SK-N-MC (cell line): ENCODE measurements at regions not wholly inside any gene's neighbourhood (a gene's known extent, or its start where the extent isn't known, plus 50 kb on each side); places are given as distances from the start of the nearest gene placed in this dataset.

Source experiments
- DNase-seq: peaks from one replicate; pipeline ENCODE4 v3.0.0-alpha.2; 2011; ENCODE audit warnings: low read depth, low spot score
- H3K27ac ChIP-seq: fragments of 200-600 bp; sonication (generic); 2 replicates; pipeline ENCODE4 v1.5.1; 2016; ENCODE audit warnings: mixed run types
- H3K36me3 ChIP-seq: fragments of 200-600 bp; sonication (generic); 2 replicates; pipeline ENCODE4 v1.6.1; 2017; ENCODE audit warnings: antibody characterized with exemption, low read length, mixed read lengths; ENCODE audit not compliant: insufficient read depth
- H3K4me3 ChIP-seq: fragments of 200-600 bp; sonication (generic); 2 replicates; pipeline ENCODE4 v1.5.1; 2016
- H3K9ac ChIP-seq: fragments of 200-600 bp; sonication (generic); 2 replicates; pipeline ENCODE4 v1.8.0; 2017; ENCODE audit warnings: mixed run types, mixed read lengths; ENCODE audit not compliant: insufficient read length
- H3K9me3 ChIP-seq: fragments of 200-600 bp; sonication (generic); 2 replicates; pipeline ENCODE4 v1.6.1; 2017; ENCODE audit warnings: low read depth, mild to moderate bottlenecking, antibody characterized with exemption, low read length, moderate library complexity, mixed read lengths
- EZH2 ChIP-seq: fragments of 200-600 bp; sonication (generic); IDR thresholded peaks from one replicate; pipeline ENCODE4 v1.6.1; 2017; ENCODE audit warnings: antibody characterized with exemption
- FOXP2 ChIP-seq: optimal IDR thresholded peaks from 2 replicates; pipeline ENCODE3; 2011; ENCODE audit warnings: mild to moderate bottlenecking, moderate library complexity; ENCODE audit not compliant: insufficient read depth; ENCODE audit errors: extremely low read length, control extremely low read depth
- POLR2AphosphoS5 ChIP-seq: IDR thresholded peaks from 2 replicates; pipeline ENCODE4 v1.6.1; 2012; ENCODE audit warnings: mild to moderate bottlenecking, low read depth, low read length, borderline replicate concordance

DNA sequence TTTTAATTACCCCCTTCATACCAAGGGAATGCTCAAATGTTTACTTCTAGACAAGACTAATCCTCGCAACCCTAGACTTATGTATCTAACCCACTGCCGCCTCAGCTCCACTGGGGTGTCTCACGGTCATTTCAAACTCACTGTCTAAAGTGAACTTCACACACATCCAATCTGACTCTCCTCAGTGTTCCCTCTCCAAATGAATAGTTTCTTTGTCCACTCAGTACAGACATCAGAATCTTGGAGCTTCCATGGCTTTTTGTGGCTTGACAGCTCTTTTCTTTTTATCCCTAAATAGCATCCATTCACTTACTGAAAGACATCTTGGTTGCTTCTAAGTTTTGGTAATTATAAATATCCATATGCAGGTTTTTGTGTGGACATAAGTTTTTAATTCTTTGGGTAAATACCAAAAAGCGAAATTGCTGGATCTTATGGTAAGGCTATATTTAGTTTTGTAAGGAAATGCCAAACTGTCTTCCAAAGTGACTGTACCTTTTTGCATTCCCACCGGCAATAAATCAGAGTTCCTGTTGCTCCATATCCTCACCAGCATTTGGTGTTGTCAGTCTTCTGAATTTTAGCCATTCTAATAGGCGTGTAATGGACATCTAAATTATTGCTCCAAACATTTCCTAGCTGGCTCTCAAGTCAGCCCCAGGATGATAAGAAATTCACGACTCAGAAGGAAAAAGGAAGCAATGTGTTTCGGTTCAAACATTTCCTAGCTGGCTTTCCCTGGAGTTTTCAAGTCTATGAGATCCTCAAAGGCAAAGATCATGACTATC, 73.1 kb downstream of the DNAAF9 start:
- no peak for DNase-seq
- H3K27ac ChIP-seq = no peak overlapping the region
- no peaks in the 10 kb centered on the region for H3K36me3 ChIP-seq
- H3K9ac ChIP-seq = no peak overlapping the region
- no peaks in the 10 kb centered on the region for H3K9me3 ChIP-seq
- no peak for TF ChIP-seq FOXP2
- no peak for TF ChIP-seq EZH2
- no peak for TF ChIP-seq POLR2AphosphoS5
- H3K4me3 ChIP-seq = no peak overlapping the region

DNA sequence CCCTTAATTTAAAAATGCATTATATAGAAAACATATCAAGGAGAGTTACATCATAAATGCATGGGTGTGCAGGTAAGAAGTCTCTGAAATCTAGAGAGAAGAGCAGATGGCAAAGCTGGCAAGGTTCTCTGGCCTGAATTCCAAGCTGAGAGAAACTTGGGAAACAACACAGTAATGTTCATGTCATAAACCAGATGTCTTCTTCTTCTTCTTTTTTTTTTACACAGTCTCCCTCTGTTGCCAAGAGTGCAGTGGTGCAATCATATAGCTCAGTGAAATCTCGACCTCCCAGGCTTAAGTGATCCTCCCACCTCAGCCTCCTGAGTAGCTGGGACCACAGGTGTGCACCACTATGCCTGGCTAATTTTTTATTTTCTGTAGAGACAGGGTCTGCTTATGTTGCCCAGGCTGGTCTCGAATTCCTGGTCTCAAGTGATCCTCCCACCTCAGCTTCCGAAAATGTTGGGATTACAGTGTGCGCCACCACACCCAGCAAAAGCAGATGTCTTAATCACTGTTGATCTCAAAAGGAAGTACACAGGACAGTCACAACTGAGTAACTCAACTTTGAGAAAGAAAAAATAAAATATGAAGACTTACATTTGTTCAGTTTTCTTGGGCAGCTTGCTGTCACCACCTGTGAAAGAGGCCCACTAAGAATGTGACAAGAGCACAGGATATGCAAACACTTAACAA, 77.3 kb downstream of the DNAAF9 start:
- TF ChIP-seq EZH2 (no peak), FOXP2 (no peak), POLR2AphosphoS5 (no peak)
- no peak overlapping the region for H3K9ac ChIP-seq
- DNase-seq = no peak
- H3K27ac ChIP-seq = no peak overlapping the region
- no peaks in the 10 kb centered on the region for H3K36me3 ChIP-seq
- no peaks in the 10 kb centered on the region for H3K9me3 ChIP-seq
- no peak overlapping the region for H3K4me3 ChIP-seq

DNA sequence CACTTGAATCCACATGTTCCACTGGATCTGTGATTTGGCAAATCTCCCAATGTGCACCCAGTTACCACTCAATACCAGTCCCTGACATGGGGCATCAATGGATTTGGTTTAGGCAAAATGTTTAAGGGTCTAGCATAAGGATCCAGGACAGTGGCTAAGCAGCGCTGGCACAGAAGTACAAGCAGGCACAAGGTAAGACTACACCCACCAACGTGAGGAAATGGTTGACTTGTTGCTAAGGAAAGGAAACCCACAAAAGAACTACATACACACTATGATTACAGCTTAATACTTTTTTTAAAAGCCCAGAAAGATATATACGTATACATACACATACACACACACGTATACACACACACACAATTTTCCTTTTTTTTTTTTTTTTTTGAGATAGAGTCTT, 79.0 kb downstream of the DNAAF9 start:
- TF ChIP-seq EZH2 (no peak), POLR2AphosphoS5 (no peak), FOXP2 (no peak)

DNA sequence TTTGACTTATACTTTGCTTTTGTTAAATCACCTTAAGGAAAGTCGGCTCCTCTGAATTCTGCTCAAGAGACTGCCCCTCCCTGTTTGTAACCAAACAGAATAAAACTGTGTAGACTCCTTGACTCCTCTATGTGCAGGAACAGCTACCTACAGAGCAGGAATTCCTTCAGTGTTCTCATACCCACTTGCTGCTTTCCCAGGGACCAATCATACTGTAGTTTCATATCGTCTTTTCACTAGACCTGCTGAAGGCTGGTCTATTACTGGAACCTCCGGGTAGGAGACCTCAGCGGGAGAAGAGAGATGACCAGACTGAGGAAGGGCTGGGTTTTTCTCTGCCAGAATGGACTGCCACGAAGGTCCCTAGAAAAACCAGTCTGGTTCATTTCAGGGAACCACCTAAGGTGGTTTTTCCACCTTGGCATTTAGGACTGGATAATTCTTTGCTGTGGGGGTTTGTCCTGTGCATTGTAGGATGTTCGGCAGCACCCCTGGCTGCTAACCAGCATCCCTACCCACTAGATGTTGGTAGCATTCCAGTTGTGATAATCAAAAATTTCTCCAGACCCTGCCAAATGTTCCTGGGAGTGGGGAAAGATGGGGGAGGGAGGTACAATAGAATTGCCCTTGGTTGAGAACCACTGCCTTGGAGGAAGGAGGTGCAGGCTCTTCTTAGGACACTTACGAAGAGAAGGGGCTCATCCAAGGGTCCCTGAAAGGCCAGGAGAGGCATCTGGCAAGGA, 80.5 kb downstream of the DNAAF9 start:
- Histone ChIP-seq H3K4me3 (no peak overlapping the region), H3K9me3 (no peaks in the 10 kb centered on the region)

More for the DNA sequence above, 79.0 kb downstream of the DNAAF9 start:
- no peaks in the 10 kb centered on the region for H3K36me3 ChIP-seq
- H3K9ac ChIP-seq = no peak overlapping the region
- H3K9me3 ChIP-seq = no peaks in the 10 kb centered on the region
- DNase-seq = no peak
- no peak overlapping the region for H3K27ac ChIP-seq
- H3K4me3 ChIP-seq = no peak overlapping the region

DNA sequence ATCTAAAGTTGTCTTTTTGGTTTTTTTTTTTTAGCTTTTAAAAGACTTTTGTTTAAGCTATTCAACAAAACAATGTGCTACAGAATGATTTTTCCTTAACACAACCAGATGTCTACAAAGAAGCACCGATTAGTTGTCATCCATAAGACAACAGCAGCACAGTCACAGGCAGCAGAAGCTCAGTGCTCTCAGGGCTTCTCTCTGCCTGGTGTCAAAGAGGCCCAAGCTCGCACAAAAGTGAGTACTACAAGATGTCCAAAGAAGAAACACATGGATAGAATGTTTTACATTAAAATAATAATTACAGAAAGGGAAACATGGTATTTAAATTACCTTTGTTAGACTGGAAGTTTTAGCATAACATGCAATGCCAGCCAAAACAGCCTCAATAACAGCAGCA, 81.6 kb downstream of the DNAAF9 start:
- Histone ChIP-seq H3K4me3 (no peak overlapping the region), H3K36me3 (no peaks in the 10 kb centered on the region)
- TF ChIP-seq POLR2AphosphoS5 (no peak), FOXP2 (no peak), EZH2 (no peak)

More for the DNA sequence above, 80.5 kb downstream of the DNAAF9 start:
- no peak for TF ChIP-seq EZH2
- no peak for TF ChIP-seq POLR2AphosphoS5
- no peak for TF ChIP-seq FOXP2
- Histone ChIP-seq H3K9ac (no peak overlapping the region), H3K36me3 (no peaks in the 10 kb centered on the region), H3K27ac (no peak overlapping the region)
- no peak for DNase-seq

DNA sequence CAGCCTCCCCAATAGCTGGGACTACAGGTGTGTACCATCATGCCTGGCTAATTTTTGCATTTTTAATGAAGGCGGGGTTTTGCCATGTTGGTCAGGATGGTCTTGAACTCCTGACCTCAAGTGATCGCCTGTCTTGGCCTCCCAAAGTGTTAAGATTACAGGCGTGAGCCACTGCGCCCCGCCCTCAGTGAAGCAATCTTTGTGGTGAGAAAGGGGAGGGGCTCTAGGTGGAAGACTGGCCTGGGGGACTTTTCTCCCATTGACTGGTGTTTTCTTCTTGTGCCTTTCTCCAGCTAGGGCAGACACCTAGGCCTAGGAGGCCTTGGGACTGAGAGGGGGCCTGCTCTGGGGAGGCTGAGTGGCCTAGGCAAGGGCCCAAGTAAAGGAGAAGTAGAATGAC, 84.1 kb downstream of the DNAAF9 start:
- TF ChIP-seq EZH2 (no peak), POLR2AphosphoS5 (no peak)
- Histone ChIP-seq H3K27ac (no peak overlapping the region), H3K4me3 (no peak overlapping the region), H3K9me3 (no peaks in the 10 kb centered on the region), H3K9ac (no peak overlapping the region), H3K36me3 (no peaks in the 10 kb centered on the region)
- DNase-seq = no peak

More for the DNA sequence above, 81.6 kb downstream of the DNAAF9 start:
- DNase-seq = no peak
- H3K9me3 ChIP-seq = no peaks in the 10 kb centered on the region
- H3K27ac ChIP-seq = no peak overlapping the region
- H3K9ac ChIP-seq = no peak overlapping the region

DNA sequence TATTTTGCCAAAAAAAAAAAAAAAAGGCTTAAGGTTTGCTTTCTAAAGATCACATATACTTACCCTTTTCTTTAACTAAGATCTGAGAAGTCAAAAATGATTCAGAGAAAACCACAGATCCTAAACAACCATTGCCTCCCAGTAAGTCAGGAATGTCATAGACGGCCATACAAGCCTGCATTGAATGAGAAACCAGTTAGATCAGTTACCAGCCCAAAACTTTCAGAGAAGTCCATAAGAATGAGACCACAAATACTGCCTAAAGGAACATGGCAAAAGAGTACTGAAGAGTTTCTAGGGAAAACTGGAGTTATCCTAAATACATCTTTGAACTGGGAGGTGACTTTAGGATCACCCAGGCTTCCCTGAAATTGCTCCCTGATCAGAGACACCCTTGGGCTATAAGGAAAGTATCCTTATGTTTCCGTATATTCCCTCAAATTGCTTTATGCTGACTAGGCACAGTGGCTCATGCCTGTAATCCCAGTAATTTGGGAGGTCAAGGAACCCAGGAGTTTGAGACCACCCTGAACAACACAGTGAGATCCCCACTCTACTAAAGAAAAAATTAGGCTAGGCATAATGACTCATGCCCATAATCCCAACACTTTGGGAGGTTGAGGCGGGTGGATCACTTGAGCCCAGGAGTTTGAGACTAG, 79.4 kb upstream of the SLC4A11 start:
- Histone ChIP-seq H3K27ac (no peak overlapping the region), H3K36me3 (no peaks in the 10 kb centered on the region), H3K9ac (no peak overlapping the region), H3K4me3 (no peak overlapping the region), H3K9me3 (no peaks in the 10 kb centered on the region)
- no peak for TF ChIP-seq POLR2AphosphoS5
- TF ChIP-seq EZH2 = no peak
- no peak for TF ChIP-seq FOXP2
- no peak for DNase-seq

DNA sequence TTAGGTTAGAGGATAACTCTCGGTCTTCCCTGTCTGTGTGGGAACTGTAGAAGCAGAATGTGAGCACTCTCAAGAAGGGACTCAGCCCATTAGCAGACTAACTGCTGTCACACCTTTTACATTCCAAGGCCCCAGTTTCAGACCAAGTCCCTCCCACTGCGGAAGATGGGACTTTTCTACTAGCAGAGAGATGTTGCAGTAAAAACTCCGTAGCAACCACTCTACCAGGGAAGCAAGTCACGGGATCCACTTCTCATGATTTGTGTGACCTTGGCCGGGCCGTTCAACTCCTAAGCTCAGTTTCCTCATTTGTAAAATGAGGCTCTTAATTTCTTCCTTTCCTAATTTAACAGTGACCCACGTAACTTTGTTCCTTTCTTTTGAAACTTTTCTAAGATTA, 77.1 kb upstream of the SLC4A11 start:
- no peak overlapping the region for H3K9ac ChIP-seq
- H3K36me3 ChIP-seq = no peaks in the 10 kb centered on the region
- TF ChIP-seq POLR2AphosphoS5 (no peak), EZH2 (no peak), FOXP2 (no peak)
- no peak for DNase-seq
- H3K4me3 ChIP-seq = no peak overlapping the region
- no peak overlapping the region for H3K27ac ChIP-seq
- H3K9me3 ChIP-seq = no peaks in the 10 kb centered on the region
